DND-41 (cell line): ENCODE measurements at regions not wholly inside any gene's neighbourhood (a gene's known extent, or its start where the extent isn't known, plus 50 kb on each side); places are given as distances from the start of the nearest gene placed in this dataset.

ENCODE experiments used
- EZH2 ChIP-seq: IDR thresholded peaks from 3 replicates; pipeline ENCODE4 v1.6.1; 2012; ENCODE audit warnings: borderline replicate concordance, low read depth, mild to moderate bottlenecking, moderate library complexity, low read length, inconsistent platforms; ENCODE audit not compliant: severe bottlenecking
- TF ChIP-seq, protein P1 (sequence below): IDR thresholded peaks from 2 replicates; pipeline ENCODE4 v1.5.1; 2012; ENCODE audit warnings: borderline replicate concordance, low read length, moderate library complexity, mild to moderate bottlenecking; ENCODE audit not compliant: poor library complexity, severe bottlenecking; ENCODE audit errors: extremely low read depth

DNA sequence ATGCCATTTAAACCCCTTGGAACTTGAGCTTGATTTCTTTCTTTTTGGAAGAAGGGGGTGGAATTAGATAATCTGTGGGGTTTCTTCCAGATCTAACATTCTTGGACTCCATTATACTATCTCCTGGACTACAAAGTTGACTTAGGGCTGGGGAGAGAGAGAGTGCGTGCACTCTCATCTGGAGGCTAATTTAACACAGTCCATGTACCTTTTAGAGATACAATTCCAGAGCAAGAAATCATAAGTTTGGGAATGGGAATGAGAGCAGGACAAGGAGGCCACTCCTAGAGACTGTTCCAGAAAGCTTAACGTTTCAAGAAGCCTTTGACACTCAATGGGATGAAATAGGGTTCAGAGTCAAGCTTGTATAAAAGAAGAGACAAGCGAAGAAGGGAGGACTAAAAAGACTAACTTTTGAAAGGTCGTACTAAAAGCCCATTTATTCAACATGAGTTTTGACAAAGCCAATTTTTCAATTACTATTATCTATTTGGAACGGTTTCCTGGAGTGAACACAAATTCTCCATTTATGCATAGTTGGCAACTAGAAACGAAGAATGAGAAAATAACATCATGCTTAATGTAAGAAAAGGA is 83.4 kb downstream of the ACTL7B start:
- TF ChIP-seq, protein P1, sequence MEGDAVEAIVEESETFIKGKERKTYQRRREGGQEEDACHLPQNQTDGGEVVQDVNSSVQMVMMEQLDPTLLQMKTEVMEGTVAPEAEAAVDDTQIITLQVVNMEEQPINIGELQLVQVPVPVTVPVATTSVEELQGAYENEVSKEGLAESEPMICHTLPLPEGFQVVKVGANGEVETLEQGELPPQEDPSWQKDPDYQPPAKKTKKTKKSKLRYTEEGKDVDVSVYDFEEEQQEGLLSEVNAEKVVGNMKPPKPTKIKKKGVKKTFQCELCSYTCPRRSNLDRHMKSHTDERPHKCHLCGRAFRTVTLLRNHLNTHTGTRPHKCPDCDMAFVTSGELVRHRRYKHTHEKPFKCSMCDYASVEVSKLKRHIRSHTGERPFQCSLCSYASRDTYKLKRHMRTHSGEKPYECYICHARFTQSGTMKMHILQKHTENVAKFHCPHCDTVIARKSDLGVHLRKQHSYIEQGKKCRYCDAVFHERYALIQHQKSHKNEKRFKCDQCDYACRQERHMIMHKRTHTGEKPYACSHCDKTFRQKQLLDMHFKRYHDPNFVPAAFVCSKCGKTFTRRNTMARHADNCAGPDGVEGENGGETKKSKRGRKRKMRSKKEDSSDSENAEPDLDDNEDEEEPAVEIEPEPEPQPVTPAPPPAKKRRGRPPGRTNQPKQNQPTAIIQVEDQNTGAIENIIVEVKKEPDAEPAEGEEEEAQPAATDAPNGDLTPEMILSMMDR, result no peak
- no peak for TF ChIP-seq EZH2
